ENCODE measurements at regions not wholly inside any gene's neighbourhood (a gene's known extent, or its start where the extent isn't known, plus 50 kb on each side); places are given as distances from the start of the nearest gene placed in this dataset.

DNA sequence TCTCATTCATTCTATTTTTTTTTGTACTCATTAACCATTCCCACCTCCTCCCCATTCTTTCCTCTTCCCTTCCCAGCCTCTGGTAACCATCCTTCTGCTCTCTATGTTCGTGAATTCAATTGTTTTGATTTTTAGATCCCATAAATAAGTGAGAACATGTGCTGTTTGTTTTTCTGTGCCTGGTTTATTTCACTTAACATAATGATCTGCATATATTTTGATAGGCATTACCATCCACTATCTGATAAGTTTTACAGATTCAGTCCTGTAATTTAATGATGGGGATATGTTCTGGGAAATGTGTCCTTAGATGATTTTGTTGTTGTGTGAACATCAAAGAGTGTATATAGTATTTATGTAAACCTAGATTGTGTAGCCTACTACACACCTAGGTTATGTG is 77.5 kb upstream of the CPHXL start:
- no peaks in the 10 kb centered on the region for H3K27me3 ChIP-seq
- intact Hi-C loops (cut with DNase I): no loop called here
- H3K4me3 ChIP-seq: no peak overlapping the region
- H3K9me3 ChIP-seq: no peaks in the 10 kb centered on the region
- no peaks in the 10 kb centered on the region for H3K36me3 ChIP-seq (replicated peaks in 1 of 2; ENCODE audit: insufficient read depth in 1 of 2, low read depth in 2 of 2)
- TF ChIP-seq CTCF (IDR thresholded peaks at IDR 0.05) (no peak), POLR2A (IDR thresholded peaks at IDR 0.05) (no peak)
- H3K27ac ChIP-seq: no peak overlapping the region
- no peaks in the 10 kb centered on the region for H3K4me1 ChIP-seq
- ATAC-seq: no peak
- no peak for DNase-seq
- 66 to 75% methylated on average over 1 of the region's 1 CpG for WGBS, 2 donors

- Histone ChIP-seq H3K4me3 (no peak overlapping the region), H3K4me1 (no peaks in the 10 kb centered on the region), H3K27me3 (no peaks in the 10 kb centered on the region), H3K36me3 (replicated peaks in 1 of 2; ENCODE audit: insufficient read depth in 1 of 2, low read depth in 2 of 2) (no peaks in the 10 kb centered on the region), H3K9me3 (no peaks in the 10 kb centered on the region), H3K27ac (no peak overlapping the region)
- WGBS, 2 donors: 24 to 34% methylated on average over 3 of the region's 3 CpGs
- no peak for DNase-seq
- TF ChIP-seq POLR2A (IDR thresholded peaks at IDR 0.05) (no peak), CTCF (IDR thresholded peaks at IDR 0.05) (no peak)
- ATAC-seq: no peak
- intact Hi-C loops (cut with DNase I): no loop called here
These were observed 78.1 kb upstream of the CPHXL start for GRCh38 chr16:75804368-75804767.

GRCh38 chr16:75805946-75806345 is 79.7 kb upstream of the CPHXL start:
- no peak overlapping the region for H3K4me3 ChIP-seq
- no peaks in the 10 kb centered on the region for H3K4me1 ChIP-seq
- 82 to 89% methylated on average over 6 of the region's 6 CpGs for WGBS, 2 donors
- H3K36me3 ChIP-seq (replicated peaks in 1 of 2; ENCODE audit: insufficient read depth in 1 of 2, low read depth in 2 of 2): no peaks in the 10 kb centered on the region
- no peaks in the 10 kb centered on the region for H3K9me3 ChIP-seq
- H3K27me3 ChIP-seq: no peaks in the 10 kb centered on the region
- ATAC-seq (no peak), DNase-seq (no peak)
- no peak for TF ChIP-seq POLR2A (IDR thresholded peaks at IDR 0.05)
- TF ChIP-seq CTCF (IDR thresholded peaks at IDR 0.05): no peak
- H3K27ac ChIP-seq: no peak overlapping the region
- intact Hi-C loops (cut with DNase I): no loop called here

- H3K9me3 ChIP-seq: no peaks in the 10 kb centered on the region
- no peaks in the 10 kb centered on the region for H3K36me3 ChIP-seq (replicated peaks in 1 of 2; ENCODE audit: insufficient read depth in 1 of 2, low read depth in 2 of 2)
- TF ChIP-seq CTCF (IDR thresholded peaks at IDR 0.05) (no peak), POLR2A (IDR thresholded peaks at IDR 0.05) (no peak)
- no peak for ATAC-seq
- no peak overlapping the region for H3K27ac ChIP-seq
- DNase-seq: no peak
- H3K4me1 ChIP-seq: no peaks in the 10 kb centered on the region
- no peaks in the 10 kb centered on the region for H3K27me3 ChIP-seq
- WGBS, 2 donors: 83 to 90% methylated on average over 9 of the region's 9 CpGs
- no peak overlapping the region for H3K4me3 ChIP-seq
- intact Hi-C loops (cut with DNase I): no loop called here
These were observed 80.2 kb upstream of the CPHXL start for GRCh38 chr16:75806487-75806886.

GRCh38 chr16:75810342-75810741 is 84.1 kb upstream of the CPHXL start:
- Histone ChIP-seq H3K27ac (no peak overlapping the region), H3K4me3 (no peak overlapping the region), H3K9me3 (no peaks in the 10 kb centered on the region), H3K4me1 (no peaks in the 10 kb centered on the region), H3K36me3 (replicated peaks in 1 of 2; ENCODE audit: insufficient read depth in 1 of 2, low read depth in 2 of 2) (no peaks in the 10 kb centered on the region), H3K27me3 (no peaks in the 10 kb centered on the region)
- DNase-seq (no peak), ATAC-seq (no peak)
- intact Hi-C loops (cut with DNase I): no loop called here
- WGBS, 2 donors: 71 to 81% methylated on average over 3 of the region's 3 CpGs
- TF ChIP-seq POLR2A (IDR thresholded peaks at IDR 0.05) (no peak), CTCF (IDR thresholded peaks at IDR 0.05) (no peak)

Data from body of pancreas (tissue), 4 donors.